Right atrium auricular region (tissue), 2 donors: ENCODE measurements at regions not wholly inside any gene's neighbourhood (a gene's known extent, or its start where the extent isn't known, plus 50 kb on each side); places are given as distances from the start of the nearest gene placed in this dataset.

Source experiments
- DNase-seq: peaks from one replicate; pipeline ENCODE4 v3.0.0-alpha.2; 2019; ENCODE audit warnings: low spot score
- H3K27ac ChIP-seq, 2 donors: fragments of 200-600 bp; sonication (generic); 1 replicate in 1 of 2; 2 replicates in 1 of 2; pipeline ENCODE4 v1.5.1; 2016 to 2019
- H3K27me3 ChIP-seq, 2 donors: fragments of 200-600 bp; sonication (generic); one replicate each; pipeline versions ENCODE4 v1.5.1 to v1.6.0; 2017 to 2019
- H3K36me3 ChIP-seq: fragments of 200-600 bp; sonication (generic); one replicate; pipeline ENCODE4 v1.5.1; 2016
- H3K4me1 ChIP-seq, 2 donors: fragments of 200-600 bp; sonication (generic); one replicate each; pipeline versions ENCODE4 v1.5.1 to v1.6.0; 2017 to 2019
- H3K4me3 ChIP-seq, 2 donors: fragments of 200-600 bp; sonication (generic); 1 replicate in 1 of 2; 2 replicates in 1 of 2; pipeline ENCODE4 v1.5.1; 2017 to 2019; ENCODE audit warnings: mild to moderate bottlenecking in 1 of 2, moderate library complexity in 1 of 2
- H3K9me3 ChIP-seq, 2 donors: fragments of 200-600 bp; sonication (generic); one replicate each; pipeline ENCODE4 v1.5.1; 2019
- TF ChIP-seq, protein P1 (sequence below), 2 donors: fragments of 200-600 bp; sonication (generic); IDR thresholded peaks; one replicate each; pipeline ENCODE4 v1.5.1; 2019; ENCODE audit warnings: antibody characterized with exemption in 2 of 2

DNA sequence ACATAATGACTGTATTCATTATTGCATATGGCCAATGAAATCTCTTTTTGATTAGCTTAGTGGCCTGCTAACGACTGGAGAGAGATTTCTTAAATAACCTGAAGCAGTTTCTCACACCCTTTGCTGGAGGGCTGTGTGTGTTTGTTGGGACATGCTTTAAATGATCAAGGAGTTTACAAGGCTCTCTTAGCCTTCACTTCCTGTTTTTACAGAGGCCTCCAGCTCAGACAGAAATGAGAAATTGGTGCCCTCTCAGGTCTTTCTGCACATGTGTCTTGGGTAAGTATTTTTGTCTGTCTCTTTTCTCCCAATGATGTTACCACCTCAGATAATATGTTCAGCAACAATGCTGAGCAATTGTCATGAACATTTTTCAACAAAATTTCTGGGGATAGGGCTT is 884.4 kb upstream of the CNTN5 start:
- TF ChIP-seq, protein P1, sequence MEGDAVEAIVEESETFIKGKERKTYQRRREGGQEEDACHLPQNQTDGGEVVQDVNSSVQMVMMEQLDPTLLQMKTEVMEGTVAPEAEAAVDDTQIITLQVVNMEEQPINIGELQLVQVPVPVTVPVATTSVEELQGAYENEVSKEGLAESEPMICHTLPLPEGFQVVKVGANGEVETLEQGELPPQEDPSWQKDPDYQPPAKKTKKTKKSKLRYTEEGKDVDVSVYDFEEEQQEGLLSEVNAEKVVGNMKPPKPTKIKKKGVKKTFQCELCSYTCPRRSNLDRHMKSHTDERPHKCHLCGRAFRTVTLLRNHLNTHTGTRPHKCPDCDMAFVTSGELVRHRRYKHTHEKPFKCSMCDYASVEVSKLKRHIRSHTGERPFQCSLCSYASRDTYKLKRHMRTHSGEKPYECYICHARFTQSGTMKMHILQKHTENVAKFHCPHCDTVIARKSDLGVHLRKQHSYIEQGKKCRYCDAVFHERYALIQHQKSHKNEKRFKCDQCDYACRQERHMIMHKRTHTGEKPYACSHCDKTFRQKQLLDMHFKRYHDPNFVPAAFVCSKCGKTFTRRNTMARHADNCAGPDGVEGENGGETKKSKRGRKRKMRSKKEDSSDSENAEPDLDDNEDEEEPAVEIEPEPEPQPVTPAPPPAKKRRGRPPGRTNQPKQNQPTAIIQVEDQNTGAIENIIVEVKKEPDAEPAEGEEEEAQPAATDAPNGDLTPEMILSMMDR (IDR thresholded peaks at IDR 0.05): no peak
- Histone ChIP-seq H3K9me3 (peaks cover 0 to 6% of the 10 kb centered on the region in 2 donors), H3K27ac (no peak overlapping the region), H3K27me3 (no peaks in the 10 kb centered on the region), H3K4me3 (no peak overlapping the region), H3K4me1 (no peaks in the 10 kb centered on the region), H3K36me3 (no peaks in the 10 kb centered on the region)
- DNase-seq: no peak

DNA sequence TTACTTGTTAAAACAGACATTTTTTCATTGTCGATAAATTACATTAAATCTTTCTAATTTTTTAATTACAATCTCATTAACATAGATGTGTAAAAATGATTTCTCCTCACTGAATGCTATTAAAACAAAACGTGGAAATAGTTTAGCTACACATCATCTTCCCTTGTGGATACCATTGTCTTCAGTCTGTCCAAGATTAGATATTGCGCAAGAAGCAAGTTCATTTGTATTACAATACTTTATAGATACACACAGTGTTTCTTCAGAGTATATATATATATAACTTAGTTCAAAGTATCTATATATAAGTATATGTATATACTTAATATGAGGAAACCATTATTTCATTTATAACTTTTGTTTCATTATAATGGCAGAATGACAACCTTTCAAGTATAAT is 883.3 kb upstream of the CNTN5 start:
- Histone ChIP-seq H3K36me3 (no peaks in the 10 kb centered on the region), H3K27ac (no peak overlapping the region), H3K27me3 (no peaks in the 10 kb centered on the region), H3K4me3 (no peak overlapping the region), H3K4me1 (no peaks in the 10 kb centered on the region), H3K9me3 (peaks cover 0 to 6% of the 10 kb centered on the region in 2 donors)
- DNase-seq: no peak
- TF ChIP-seq, protein P1 (IDR thresholded peaks at IDR 0.05): no peak

DNA sequence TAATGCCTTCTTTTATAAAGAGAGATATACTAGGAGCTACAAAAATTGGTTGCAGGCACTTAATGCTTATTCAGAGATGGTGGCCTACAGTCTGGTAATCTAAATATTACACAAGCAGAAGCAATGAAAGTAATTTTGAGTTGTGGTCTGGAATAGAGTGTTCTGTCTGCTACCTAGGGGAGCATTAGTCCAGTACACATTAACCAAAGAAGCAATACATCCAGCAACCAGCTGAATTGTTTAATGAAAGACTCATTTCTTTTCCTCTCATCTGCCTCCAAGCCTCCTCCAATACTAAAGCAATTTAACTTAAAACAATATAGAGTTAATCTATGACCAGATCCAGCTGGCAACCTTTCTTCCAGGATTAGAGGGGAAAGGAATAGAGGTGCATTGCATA is 877.1 kb upstream of the CNTN5 start:
- TF ChIP-seq, protein P1 (IDR thresholded peaks at IDR 0.05): no peak
- Histone ChIP-seq H3K4me3 (no peak overlapping the region), H3K9me3 (no peaks in the 10 kb centered on the region), H3K27ac (no peak overlapping the region), H3K36me3 (no peaks in the 10 kb centered on the region), H3K4me1 (no peaks in the 10 kb centered on the region), H3K27me3 (no peaks in the 10 kb centered on the region)
- no peak for DNase-seq

DNA sequence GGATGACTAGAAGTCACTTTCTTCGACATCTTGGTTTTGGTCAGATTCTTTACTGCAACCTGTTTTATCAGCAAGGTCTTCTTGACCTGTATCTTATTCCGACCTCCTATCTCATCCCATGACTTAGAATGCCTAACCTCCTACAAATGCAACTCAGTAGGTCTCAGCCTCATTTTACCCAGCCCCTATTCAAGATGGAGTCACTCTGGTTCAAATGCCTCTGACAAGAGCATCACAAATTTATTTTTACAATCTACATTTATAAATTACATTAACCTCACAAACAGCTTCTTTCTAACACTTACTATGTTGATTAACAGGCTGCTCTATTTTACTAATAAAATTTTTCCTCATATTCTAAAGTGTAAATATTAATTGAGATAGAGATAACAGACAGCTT is 867.0 kb upstream of the CNTN5 start:
- no peak overlapping the region for H3K27ac ChIP-seq
- no peaks in the 10 kb centered on the region for H3K4me1 ChIP-seq
- H3K9me3 ChIP-seq: no peaks in the 10 kb centered on the region
- TF ChIP-seq, protein P1 (IDR thresholded peaks at IDR 0.05): no peak
- H3K4me3 ChIP-seq: no peak overlapping the region
- DNase-seq: no peak
- no peaks in the 10 kb centered on the region for H3K27me3 ChIP-seq
- H3K36me3 ChIP-seq: no peaks in the 10 kb centered on the region

DNA sequence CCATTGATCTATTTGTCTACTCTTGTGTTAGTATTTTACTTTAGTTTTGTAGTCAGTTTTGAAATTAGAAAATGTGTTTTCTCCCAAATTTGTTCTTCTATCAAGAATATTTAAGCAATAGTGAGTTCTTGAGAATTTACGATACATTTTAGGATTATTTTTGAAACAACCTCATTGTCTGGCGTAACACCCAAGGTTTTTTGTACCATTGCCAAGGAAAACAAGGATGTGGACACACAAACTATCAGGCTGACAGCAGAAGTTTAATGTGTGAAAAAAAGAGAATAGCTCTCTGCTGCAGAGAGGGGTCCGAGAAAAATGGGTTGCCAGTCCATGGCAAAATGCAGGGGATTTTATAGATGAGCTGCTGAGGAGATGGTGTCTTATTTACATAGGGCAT is 865.1 kb upstream of the CNTN5 start:
- DNase-seq: no peak
- TF ChIP-seq, protein P1 (IDR thresholded peaks at IDR 0.05): no peak
- no peak overlapping the region for H3K4me3 ChIP-seq

DNA sequence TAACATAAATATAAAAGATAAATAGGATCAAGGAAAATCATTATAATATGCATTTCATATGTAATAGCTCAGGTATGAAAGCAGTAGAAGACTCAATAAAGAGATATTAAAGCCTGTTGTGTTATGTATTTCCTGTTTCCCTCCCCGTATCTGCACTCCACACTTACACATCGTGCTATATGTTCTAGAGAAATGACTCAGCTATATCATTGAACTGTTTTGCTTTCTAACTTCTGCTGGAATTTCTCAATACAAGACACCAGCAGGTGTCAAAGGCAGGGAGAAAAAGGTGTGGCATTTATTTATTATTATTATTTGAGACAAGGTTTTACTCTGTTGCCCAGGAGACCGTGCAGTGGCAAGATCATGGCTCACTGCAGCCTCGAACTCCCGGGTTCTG is 842.8 kb upstream of the CNTN5 start:
- Histone ChIP-seq H3K9me3 (no peaks in the 10 kb centered on the region), H3K27me3 (no peaks in the 10 kb centered on the region), H3K36me3 (no peaks in the 10 kb centered on the region), H3K4me1 (no peaks in the 10 kb centered on the region), H3K4me3 (no peak overlapping the region), H3K27ac (no peak overlapping the region)
- TF ChIP-seq, protein P1 (IDR thresholded peaks at IDR 0.05): no peak
- no peak for DNase-seq

More for the DNA sequence above, 865.1 kb upstream of the CNTN5 start:
- no peaks in the 10 kb centered on the region for H3K9me3 ChIP-seq
- no peaks in the 10 kb centered on the region for H3K4me1 ChIP-seq
- no peak overlapping the region for H3K27ac ChIP-seq
- H3K36me3 ChIP-seq: no peaks in the 10 kb centered on the region
- no peaks in the 10 kb centered on the region for H3K27me3 ChIP-seq
